ENCODE measurements at regions not wholly inside any gene's neighbourhood (a gene's known extent, or its start where the extent isn't known, plus 50 kb on each side); places are given as distances from the start of the nearest gene placed in this dataset.

DNA sequence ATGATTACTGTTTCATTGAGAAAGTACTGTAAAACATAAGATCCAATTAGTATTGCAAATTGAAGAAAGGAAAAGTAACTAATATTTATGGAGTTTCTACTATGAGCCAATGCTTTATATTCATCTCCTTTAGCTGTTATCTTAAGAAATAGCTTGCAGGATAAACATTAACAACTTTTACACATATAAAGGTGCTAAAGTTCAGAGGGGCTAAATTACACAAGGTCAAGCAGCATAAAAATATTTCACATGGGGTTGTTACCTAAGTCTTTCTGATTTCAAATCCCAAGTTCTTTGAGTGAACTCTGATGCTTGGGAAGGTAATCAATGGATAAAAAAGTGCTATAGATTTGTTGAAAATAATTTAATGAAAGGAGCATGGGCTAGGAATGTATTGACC is 765.5 kb downstream of the CDH8 start:
- ATAC-seq (no peak), DNase-seq (ENCODE audit: low read depth, low spot score) (no peak)
- TF ChIP-seq, protein P1, sequence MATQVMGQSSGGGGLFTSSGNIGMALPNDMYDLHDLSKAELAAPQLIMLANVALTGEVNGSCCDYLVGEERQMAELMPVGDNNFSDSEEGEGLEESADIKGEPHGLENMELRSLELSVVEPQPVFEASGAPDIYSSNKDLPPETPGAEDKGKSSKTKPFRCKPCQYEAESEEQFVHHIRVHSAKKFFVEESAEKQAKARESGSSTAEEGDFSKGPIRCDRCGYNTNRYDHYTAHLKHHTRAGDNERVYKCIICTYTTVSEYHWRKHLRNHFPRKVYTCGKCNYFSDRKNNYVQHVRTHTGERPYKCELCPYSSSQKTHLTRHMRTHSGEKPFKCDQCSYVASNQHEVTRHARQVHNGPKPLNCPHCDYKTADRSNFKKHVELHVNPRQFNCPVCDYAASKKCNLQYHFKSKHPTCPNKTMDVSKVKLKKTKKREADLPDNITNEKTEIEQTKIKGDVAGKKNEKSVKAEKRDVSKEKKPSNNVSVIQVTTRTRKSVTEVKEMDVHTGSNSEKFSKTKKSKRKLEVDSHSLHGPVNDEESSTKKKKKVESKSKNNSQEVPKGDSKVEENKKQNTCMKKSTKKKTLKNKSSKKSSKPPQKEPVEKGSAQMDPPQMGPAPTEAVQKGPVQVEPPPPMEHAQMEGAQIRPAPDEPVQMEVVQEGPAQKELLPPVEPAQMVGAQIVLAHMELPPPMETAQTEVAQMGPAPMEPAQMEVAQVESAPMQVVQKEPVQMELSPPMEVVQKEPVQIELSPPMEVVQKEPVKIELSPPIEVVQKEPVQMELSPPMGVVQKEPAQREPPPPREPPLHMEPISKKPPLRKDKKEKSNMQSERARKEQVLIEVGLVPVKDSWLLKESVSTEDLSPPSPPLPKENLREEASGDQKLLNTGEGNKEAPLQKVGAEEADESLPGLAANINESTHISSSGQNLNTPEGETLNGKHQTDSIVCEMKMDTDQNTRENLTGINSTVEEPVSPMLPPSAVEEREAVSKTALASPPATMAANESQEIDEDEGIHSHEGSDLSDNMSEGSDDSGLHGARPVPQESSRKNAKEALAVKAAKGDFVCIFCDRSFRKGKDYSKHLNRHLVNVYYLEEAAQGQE (IDR thresholded peaks at IDR 0.05; ENCODE audit: insufficient read depth in 1 of 2, low read depth in 2 of 2, low read length in 1 of 2), result no peak
- TF ChIP-seq SIN3A (IDR thresholded peaks at IDR 0.05; ENCODE audit: borderline replicate concordance, insufficient read depth, low read depth, low read length) (no peak), POLR2AphosphoS5 (IDR thresholded peaks at IDR 0.05; ENCODE audit: low read depth, low read length) (no peak), TCF7L2 (IDR thresholded peaks at IDR 0.05; ENCODE audit: low read depth, low read length) (no peak)
- TF ChIP-seq, protein P2, sequence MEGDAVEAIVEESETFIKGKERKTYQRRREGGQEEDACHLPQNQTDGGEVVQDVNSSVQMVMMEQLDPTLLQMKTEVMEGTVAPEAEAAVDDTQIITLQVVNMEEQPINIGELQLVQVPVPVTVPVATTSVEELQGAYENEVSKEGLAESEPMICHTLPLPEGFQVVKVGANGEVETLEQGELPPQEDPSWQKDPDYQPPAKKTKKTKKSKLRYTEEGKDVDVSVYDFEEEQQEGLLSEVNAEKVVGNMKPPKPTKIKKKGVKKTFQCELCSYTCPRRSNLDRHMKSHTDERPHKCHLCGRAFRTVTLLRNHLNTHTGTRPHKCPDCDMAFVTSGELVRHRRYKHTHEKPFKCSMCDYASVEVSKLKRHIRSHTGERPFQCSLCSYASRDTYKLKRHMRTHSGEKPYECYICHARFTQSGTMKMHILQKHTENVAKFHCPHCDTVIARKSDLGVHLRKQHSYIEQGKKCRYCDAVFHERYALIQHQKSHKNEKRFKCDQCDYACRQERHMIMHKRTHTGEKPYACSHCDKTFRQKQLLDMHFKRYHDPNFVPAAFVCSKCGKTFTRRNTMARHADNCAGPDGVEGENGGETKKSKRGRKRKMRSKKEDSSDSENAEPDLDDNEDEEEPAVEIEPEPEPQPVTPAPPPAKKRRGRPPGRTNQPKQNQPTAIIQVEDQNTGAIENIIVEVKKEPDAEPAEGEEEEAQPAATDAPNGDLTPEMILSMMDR (IDR thresholded peaks at IDR 0.05), result no peak
- no peaks in the 10 kb centered on the region for H3K9me3 ChIP-seq (ENCODE audit: control insufficient read depth, insufficient read depth, low read depth, low read length)
- no peaks in the 10 kb centered on the region for H3K36me3 ChIP-seq (ENCODE audit: control insufficient read depth, insufficient read depth, low read length)
- H3K27ac ChIP-seq (ENCODE audit: low read length), result no peak overlapping the region
- no TSS peak for BruUV-seq (replicated peaks)
- H3K27me3 ChIP-seq (ENCODE audit: control insufficient read depth, insufficient read depth, low read length), result no peaks in the 10 kb centered on the region
- intact Hi-C loops (cut with micrococcal nuclease; ENCODE audit: unreplicated experiment) (no loop called here), in situ Hi-C loops (cut with HindIII; ENCODE audit: low pct_unique_long_range_greater_than_20kb, low sequenced_read_pairs) (no loop called here)
- no peaks in the 10 kb centered on the region for H3K4me1 ChIP-seq (ENCODE audit: control insufficient read depth, insufficient read depth, low read length)
- CTCF ChIA-PET, result no interaction called here
- no peak overlapping the region for H3K4me3 ChIP-seq (ENCODE audit: low read depth in 2 of 2, low read length in 2 of 2)
- POLR2A ChIA-PET, result no interaction called here

DNA sequence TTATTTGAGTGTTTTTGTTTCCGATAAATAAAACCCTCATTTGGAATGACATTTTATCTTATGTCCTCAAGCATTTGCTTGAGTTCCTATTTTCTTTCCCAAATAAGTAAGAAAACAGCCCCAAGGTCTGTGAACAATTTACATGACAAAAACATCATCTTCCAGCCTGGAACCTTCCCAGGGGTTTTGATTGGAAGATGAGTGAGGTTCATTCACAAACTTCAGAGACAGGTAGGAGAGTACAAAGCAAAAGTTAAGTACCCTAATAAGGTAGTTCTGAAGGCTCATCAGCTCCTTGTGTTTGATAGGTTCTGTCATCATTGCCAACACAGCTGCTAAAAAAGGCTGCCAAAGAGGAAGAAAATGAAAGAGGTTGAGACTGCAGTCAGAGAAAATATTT is 772.8 kb downstream of the CDH8 start:
- ChIA-PET CTCF (no interaction called here), POLR2A (no interaction called here)
- ATAC-seq (no peak), DNase-seq (ENCODE audit: low read depth, low spot score) (no peak)
- in situ Hi-C loops (cut with HindIII; ENCODE audit: low pct_unique_long_range_greater_than_20kb, low sequenced_read_pairs), result no loop called here
- BruUV-seq (replicated peaks), result no TSS peak
- Histone ChIP-seq H3K9me3 (ENCODE audit: control insufficient read depth, insufficient read depth, low read depth, low read length) (no peaks in the 10 kb centered on the region), H3K27me3 (ENCODE audit: control insufficient read depth, insufficient read depth, low read length) (no peaks in the 10 kb centered on the region), H3K36me3 (ENCODE audit: control insufficient read depth, insufficient read depth, low read length) (no peaks in the 10 kb centered on the region), H3K4me3 (ENCODE audit: low read depth in 2 of 2, low read length in 2 of 2) (no peak overlapping the region), H3K4me1 (ENCODE audit: control insufficient read depth, insufficient read depth, low read length) (no peaks in the 10 kb centered on the region), H3K27ac (ENCODE audit: low read length) (no peak overlapping the region)
- intact Hi-C loops (cut with micrococcal nuclease; ENCODE audit: unreplicated experiment), result no loop called here
- TF ChIP-seq TCF7L2 (IDR thresholded peaks at IDR 0.05; ENCODE audit: low read depth, low read length) (no peak), SIN3A (IDR thresholded peaks at IDR 0.05; ENCODE audit: borderline replicate concordance, insufficient read depth, low read depth, low read length) (no peak), POLR2AphosphoS5 (IDR thresholded peaks at IDR 0.05; ENCODE audit: low read depth, low read length) (no peak)
- TF ChIP-seq, protein P2 (IDR thresholded peaks at IDR 0.05), result no peak
- TF ChIP-seq, protein P1 (IDR thresholded peaks at IDR 0.05; ENCODE audit: insufficient read depth in 1 of 2, low read depth in 2 of 2, low read length in 1 of 2), result no peak

Data from Panc1 (cell line).